ENCODE measurements at regions not wholly inside any gene's neighbourhood (a gene's known extent, or its start where the extent isn't known, plus 50 kb on each side); places are given as distances from the start of the nearest gene placed in this dataset.
"Not testable (repeated sequence)": the region's sequence is repeated elsewhere in the genome, so short reads cannot be mapped to it uniquely, and the experiment has no call there.

DNA sequence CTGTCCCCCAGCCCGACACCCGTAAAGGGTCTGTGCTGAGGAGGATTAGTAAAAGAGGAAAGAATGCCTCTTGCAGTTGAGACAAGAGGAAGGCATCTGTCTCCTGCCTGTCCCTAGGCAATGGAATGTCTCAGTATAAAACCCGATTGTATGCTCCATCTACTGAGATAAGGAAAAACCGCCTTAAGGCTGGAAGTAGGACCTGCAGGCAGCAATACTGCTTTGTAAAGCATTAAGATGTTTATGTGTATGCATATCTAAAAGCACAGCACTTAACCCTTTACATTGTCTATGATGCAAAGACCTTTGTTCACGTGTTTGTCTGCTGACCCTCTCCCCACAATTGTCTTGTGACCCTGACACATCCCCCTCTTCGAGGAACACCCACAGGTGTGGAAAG, 69.8 kb upstream of the ROPN1B start:
- TF ChIP-seq, protein P1, sequence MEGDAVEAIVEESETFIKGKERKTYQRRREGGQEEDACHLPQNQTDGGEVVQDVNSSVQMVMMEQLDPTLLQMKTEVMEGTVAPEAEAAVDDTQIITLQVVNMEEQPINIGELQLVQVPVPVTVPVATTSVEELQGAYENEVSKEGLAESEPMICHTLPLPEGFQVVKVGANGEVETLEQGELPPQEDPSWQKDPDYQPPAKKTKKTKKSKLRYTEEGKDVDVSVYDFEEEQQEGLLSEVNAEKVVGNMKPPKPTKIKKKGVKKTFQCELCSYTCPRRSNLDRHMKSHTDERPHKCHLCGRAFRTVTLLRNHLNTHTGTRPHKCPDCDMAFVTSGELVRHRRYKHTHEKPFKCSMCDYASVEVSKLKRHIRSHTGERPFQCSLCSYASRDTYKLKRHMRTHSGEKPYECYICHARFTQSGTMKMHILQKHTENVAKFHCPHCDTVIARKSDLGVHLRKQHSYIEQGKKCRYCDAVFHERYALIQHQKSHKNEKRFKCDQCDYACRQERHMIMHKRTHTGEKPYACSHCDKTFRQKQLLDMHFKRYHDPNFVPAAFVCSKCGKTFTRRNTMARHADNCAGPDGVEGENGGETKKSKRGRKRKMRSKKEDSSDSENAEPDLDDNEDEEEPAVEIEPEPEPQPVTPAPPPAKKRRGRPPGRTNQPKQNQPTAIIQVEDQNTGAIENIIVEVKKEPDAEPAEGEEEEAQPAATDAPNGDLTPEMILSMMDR (IDR thresholded peaks at IDR 0.05) = not testable (repeated sequence)
- TF ChIP-seq POLR2A (IDR thresholded peaks at IDR 0.05) = not testable (repeated sequence)

Data from thyroid gland (tissue), 4 donors.